ENCODE measurements at regions not wholly inside any gene's neighbourhood (a gene's known extent, or its start where the extent isn't known, plus 50 kb on each side); places are given as distances from the start of the nearest gene placed in this dataset.

DNA sequence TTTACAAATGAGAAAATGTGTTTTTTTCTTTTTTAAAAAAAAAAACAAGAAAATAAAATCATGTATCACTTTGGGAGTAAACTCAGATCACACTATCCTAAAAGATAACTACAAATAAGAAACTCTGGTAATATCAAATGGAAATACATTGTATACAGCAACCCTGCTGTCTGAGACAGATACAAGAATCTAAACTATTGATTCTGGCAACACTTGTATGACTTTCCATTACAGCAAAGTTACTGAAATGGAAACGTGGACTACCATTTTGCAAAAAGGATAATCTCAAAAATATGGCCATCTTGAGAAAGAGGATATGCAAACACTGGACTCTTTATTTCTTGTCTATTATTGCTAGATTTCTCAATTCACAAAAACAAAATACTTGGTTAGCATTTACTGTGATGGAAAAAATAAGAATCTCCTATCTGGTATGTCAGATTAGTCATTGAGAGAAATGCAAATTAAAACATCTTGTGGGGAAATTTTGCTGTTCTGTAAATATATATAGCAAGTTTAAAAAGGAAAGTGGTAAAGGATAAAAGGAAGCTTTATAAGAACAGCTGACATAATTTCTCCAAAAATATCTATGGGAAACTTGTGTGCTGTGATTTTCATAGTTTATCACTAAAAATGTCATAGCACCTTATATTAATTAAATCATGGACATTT is 112.9 kb upstream of the FER start:
- DNase-seq (ENCODE audit: unreplicated experiment) = no peak
- ChIA-PET POLR2A (interaction anchor here (0.6 to 0.7 kb wide), 2 partner anchors 96 to 880 kb away, joined by 3 to 4 read pairs; no protein-coding TSS in a partner anchor), CTCF (no interaction called here)
- no TSS peak for BruUV-seq (replicated peaks)
- intact Hi-C loops (cut with micrococcal nuclease) = no loop called here
- no peaks in the 10 kb centered on the region for H3K9me3 Mint-ChIP-seq (ENCODE audit: unreplicated experiment)
- no peak overlapping the region for H3K27ac Mint-ChIP-seq (ENCODE audit: low read depth, unreplicated experiment)
- TF ChIP-seq, protein P1, sequence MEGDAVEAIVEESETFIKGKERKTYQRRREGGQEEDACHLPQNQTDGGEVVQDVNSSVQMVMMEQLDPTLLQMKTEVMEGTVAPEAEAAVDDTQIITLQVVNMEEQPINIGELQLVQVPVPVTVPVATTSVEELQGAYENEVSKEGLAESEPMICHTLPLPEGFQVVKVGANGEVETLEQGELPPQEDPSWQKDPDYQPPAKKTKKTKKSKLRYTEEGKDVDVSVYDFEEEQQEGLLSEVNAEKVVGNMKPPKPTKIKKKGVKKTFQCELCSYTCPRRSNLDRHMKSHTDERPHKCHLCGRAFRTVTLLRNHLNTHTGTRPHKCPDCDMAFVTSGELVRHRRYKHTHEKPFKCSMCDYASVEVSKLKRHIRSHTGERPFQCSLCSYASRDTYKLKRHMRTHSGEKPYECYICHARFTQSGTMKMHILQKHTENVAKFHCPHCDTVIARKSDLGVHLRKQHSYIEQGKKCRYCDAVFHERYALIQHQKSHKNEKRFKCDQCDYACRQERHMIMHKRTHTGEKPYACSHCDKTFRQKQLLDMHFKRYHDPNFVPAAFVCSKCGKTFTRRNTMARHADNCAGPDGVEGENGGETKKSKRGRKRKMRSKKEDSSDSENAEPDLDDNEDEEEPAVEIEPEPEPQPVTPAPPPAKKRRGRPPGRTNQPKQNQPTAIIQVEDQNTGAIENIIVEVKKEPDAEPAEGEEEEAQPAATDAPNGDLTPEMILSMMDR (IDR thresholded peaks at IDR 0.05; ENCODE audit: unreplicated experiment) = no peak
- no peaks in the 10 kb centered on the region for H3K36me3 Mint-ChIP-seq (ENCODE audit: insufficient read depth, unreplicated experiment)
- H3K4me3 Mint-ChIP-seq (ENCODE audit: unreplicated experiment) = no peak overlapping the region
- no peaks in the 10 kb centered on the region for H3K27me3 Mint-ChIP-seq (ENCODE audit: insufficient read depth, unreplicated experiment)
- H3K4me1 Mint-ChIP-seq (ENCODE audit: insufficient read depth, unreplicated experiment) = no peaks in the 10 kb centered on the region

DNA sequence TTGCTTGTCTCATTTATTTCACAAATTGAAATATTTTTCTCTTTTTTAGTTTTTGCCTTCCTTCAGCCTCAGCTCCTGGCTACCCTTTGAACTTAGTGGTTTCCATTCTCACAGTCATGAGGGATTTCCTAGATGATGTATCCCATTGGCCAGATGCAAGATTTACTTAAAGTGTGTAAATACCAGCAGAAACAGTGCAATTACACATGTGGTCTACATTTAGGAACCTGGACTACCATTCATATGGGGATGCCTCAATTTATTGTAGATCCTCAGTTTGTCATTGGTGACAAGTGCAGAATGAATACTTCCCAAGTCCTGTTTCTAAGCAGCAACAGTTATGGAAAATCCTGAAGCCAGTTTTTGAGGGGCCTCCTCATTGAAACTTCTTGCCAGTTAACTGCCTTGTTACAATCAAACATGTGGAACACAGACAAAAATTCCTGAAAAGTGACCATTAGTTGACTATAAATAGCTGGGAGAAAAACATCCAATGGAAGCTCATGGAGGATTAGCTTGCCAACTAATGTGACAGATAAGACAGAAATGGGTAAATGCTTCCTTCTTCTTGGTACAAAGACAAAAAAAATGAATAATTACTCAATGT is 113.6 kb upstream of the FER start:
- no peak overlapping the region for H3K27ac Mint-ChIP-seq (ENCODE audit: low read depth, unreplicated experiment)
- DNase-seq (ENCODE audit: unreplicated experiment) = no peak
- H3K4me1 Mint-ChIP-seq (ENCODE audit: insufficient read depth, unreplicated experiment) = no peaks in the 10 kb centered on the region
- TF ChIP-seq, protein P1 (IDR thresholded peaks at IDR 0.05; ENCODE audit: unreplicated experiment) = no peak
- ChIA-PET CTCF (interaction anchor here (0.6 to 2.1 kb wide), 3 partner anchors 8 to 1780 kb away, joined by 3 to 15 read pairs (median 3); no protein-coding TSS in a partner anchor), POLR2A (interaction anchor here (0.6 kb wide), 1 partner anchor 880 kb away, joined by 4 read pairs; no protein-coding TSS in a partner anchor)
- no peaks in the 10 kb centered on the region for H3K36me3 Mint-ChIP-seq (ENCODE audit: insufficient read depth, unreplicated experiment)
- intact Hi-C loops (cut with micrococcal nuclease) = no loop called here
- H3K4me3 Mint-ChIP-seq (ENCODE audit: unreplicated experiment) = no peak overlapping the region
- no peaks in the 10 kb centered on the region for H3K27me3 Mint-ChIP-seq (ENCODE audit: insufficient read depth, unreplicated experiment)
- BruUV-seq (replicated peaks) = no TSS peak
- no peaks in the 10 kb centered on the region for H3K9me3 Mint-ChIP-seq (ENCODE audit: unreplicated experiment)

DNA sequence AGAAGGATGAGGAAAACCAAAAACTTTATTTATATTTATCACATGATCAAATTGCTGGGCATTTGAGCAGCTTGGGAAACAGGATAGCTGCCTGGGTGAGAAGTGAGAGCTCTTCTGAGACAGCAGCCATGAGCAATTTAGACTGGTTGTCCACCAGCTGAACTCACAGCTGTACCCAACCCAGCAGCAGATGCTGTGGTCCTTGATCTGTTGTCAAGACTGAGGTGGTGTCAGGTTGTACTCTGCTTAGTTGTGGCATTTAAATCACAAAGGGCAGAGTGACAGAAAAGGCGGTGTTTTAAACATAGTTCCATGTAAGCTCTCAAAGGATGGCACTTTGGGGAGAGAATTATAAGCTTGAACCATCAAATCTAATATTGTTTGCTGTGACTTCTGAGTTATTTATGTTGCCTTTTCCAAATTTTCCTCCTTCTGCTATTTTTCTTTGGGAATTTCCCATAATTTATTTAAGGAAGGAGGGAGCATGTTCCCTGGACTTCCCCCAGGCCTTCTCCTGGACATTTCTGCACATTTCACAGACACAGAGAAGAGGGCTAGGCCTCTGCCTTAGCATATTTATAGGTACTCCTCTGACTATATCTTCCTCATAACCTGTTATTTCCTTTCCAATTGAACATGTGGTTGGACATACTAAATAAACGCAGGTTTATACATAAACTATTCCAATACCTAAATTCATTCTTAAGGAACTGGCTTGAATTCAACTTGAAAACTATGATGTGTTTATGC is 117.7 kb upstream of the FER start:
- Mint-ChIP-seq H3K4me3 (ENCODE audit: unreplicated experiment) (no peak overlapping the region), H3K4me1 (ENCODE audit: insufficient read depth, unreplicated experiment) (no peaks in the 10 kb centered on the region), H3K36me3 (ENCODE audit: insufficient read depth, unreplicated experiment) (no peaks in the 10 kb centered on the region), H3K27me3 (ENCODE audit: insufficient read depth, unreplicated experiment) (no peaks in the 10 kb centered on the region), H3K9me3 (ENCODE audit: unreplicated experiment) (no peaks in the 10 kb centered on the region), H3K27ac (ENCODE audit: low read depth, unreplicated experiment) (no peak overlapping the region)
- ChIA-PET POLR2A (no interaction called here), CTCF (interaction anchor here (0.5 kb wide), 1 partner anchor 12 kb away, joined by 4 read pairs; no protein-coding TSS in a partner anchor)
- intact Hi-C loops (cut with micrococcal nuclease) = no loop called here
- no peak for DNase-seq (ENCODE audit: unreplicated experiment)
- TF ChIP-seq, protein P1 (IDR thresholded peaks at IDR 0.05; ENCODE audit: unreplicated experiment) = no peak
- BruUV-seq (replicated peaks) = no TSS peak

DNA sequence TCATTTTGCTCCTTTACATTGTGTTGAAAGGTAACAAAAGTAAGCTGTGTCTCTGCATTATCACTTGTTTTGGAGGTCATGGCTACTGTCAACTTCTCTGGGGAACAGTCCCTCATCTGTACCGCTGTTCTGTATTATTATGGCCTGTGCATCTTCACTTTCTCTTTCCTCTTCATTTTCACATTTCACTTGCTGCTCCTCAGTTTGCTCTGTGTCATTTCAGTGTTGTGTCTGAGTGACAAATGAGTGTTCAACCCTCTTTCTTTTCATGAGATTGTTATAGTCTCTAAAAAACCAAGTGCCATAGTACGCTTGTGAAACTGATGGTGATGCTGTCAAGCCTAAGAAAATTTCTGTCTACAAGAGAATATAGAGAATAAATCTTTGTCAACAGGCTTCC is 122.0 kb upstream of the FER start:
- TF ChIP-seq, protein P1 (IDR thresholded peaks at IDR 0.05; ENCODE audit: unreplicated experiment) = no peak
- CTCF ChIA-PET = interaction anchor here (0.9 to 1.1 kb wide), 2 partner anchors 18 to 806 kb away, joined by 4 read pairs; no protein-coding TSS in a partner anchor
- H3K27me3 Mint-ChIP-seq (ENCODE audit: insufficient read depth, unreplicated experiment) = no peaks in the 10 kb centered on the region
- no peak for DNase-seq (ENCODE audit: unreplicated experiment)
- POLR2A ChIA-PET = no interaction called here
- H3K4me1 Mint-ChIP-seq (ENCODE audit: insufficient read depth, unreplicated experiment) = no peaks in the 10 kb centered on the region
- intact Hi-C loops (cut with micrococcal nuclease) = no loop called here
- H3K27ac Mint-ChIP-seq (ENCODE audit: low read depth, unreplicated experiment) = no peak overlapping the region
- H3K4me3 Mint-ChIP-seq (ENCODE audit: unreplicated experiment) = no peak overlapping the region
- H3K9me3 Mint-ChIP-seq (ENCODE audit: unreplicated experiment) = no peaks in the 10 kb centered on the region
- H3K36me3 Mint-ChIP-seq (ENCODE audit: insufficient read depth, unreplicated experiment) = no peaks in the 10 kb centered on the region
- no TSS peak for BruUV-seq (replicated peaks)
